ENCODE measurements at regions not wholly inside any gene's neighbourhood (a gene's known extent, or its start where the extent isn't known, plus 50 kb on each side); places are given as distances from the start of the nearest gene placed in this dataset.
A peak's percentile ranks its signal among the peaks of the same experiment; 100 is the strongest.

DNA sequence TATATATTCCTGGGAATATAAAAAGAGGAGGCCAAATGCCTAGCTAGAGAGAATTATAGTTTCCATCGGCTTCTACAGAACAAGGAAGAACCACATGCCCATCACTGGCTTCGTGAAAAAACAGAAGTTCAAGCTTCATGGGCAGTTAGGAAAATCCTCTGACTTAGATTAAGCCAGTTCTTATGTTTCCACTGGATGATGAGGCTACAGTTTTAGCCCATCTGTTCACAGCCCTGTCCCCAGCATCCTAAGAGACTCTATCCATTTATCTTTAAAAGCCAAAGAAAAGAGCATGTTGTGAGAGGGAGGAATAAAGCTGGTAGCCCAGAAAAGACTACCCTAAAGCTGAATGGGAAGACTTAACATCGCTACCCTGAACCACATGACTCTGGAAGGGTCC is 285.5 kb upstream of the WWC1 start:
- H3K27ac ChIP-seq: peak overlapping the region; percentile 65 to 78
- TF ChIP-seq, protein P1, sequence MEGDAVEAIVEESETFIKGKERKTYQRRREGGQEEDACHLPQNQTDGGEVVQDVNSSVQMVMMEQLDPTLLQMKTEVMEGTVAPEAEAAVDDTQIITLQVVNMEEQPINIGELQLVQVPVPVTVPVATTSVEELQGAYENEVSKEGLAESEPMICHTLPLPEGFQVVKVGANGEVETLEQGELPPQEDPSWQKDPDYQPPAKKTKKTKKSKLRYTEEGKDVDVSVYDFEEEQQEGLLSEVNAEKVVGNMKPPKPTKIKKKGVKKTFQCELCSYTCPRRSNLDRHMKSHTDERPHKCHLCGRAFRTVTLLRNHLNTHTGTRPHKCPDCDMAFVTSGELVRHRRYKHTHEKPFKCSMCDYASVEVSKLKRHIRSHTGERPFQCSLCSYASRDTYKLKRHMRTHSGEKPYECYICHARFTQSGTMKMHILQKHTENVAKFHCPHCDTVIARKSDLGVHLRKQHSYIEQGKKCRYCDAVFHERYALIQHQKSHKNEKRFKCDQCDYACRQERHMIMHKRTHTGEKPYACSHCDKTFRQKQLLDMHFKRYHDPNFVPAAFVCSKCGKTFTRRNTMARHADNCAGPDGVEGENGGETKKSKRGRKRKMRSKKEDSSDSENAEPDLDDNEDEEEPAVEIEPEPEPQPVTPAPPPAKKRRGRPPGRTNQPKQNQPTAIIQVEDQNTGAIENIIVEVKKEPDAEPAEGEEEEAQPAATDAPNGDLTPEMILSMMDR (IDR thresholded peaks at IDR 0.05): no peak
- H3K4me3 ChIP-seq: no peak overlapping the region
- no peaks in the 10 kb centered on the region for H3K4me1 ChIP-seq
- H3K9me3 ChIP-seq: no peaks in the 10 kb centered on the region
- DNase-seq (ENCODE audit: low spot score): no peak
- H3K27me3 ChIP-seq: no peaks in the 10 kb centered on the region
- H3K36me3 ChIP-seq: no peaks in the 10 kb centered on the region

DNA sequence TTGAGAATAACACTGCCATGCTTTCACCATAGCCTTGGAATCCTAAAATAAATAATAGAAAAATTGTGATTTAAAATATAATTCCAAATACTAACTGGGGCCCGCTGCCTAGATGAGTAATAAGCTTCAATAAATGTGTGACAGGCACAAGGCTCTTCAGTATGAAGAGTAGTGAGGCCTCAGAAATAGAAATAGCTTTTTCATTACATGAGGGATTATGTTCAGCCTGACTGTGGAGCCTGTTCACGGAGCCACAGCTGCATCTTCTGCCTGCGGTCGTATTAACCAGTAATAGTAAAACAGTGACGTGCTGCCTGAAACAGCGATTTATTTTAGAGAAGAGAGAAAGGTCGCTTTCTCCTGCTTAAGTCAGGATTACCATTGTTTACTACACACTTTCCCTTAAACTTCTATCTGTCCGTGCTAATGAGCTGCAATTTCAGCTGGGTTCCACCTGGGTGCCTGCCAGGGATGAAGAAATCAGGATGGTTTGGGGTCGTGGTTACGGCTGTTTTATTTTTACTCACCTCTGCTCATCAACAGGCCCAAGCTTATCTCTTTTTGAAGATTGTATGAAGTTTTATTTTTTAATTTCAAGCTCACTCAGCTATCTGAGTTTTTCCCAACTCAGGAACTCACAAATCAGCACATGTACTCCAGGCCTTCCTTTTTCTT is 284.9 kb upstream of the WWC1 start:
- H3K4me1 ChIP-seq: no peaks in the 10 kb centered on the region
- H3K27me3 ChIP-seq: no peaks in the 10 kb centered on the region
- TF ChIP-seq, protein P1 (IDR thresholded peaks at IDR 0.05): no peak
- H3K4me3 ChIP-seq: no peak overlapping the region
- no peaks in the 10 kb centered on the region for H3K9me3 ChIP-seq
- no peaks in the 10 kb centered on the region for H3K36me3 ChIP-seq
- H3K27ac ChIP-seq: peak overlapping the region; percentile 65 to 78
- no peak for DNase-seq (ENCODE audit: low spot score)

GRCh38 chr5:168007286-168007685 is 284.2 kb upstream of the WWC1 start:
- Histone ChIP-seq H3K27me3 (no peaks in the 10 kb centered on the region), H3K36me3 (no peaks in the 10 kb centered on the region), H3K4me1 (no peaks in the 10 kb centered on the region), H3K4me3 (no peak overlapping the region), H3K9me3 (no peaks in the 10 kb centered on the region), H3K27ac (peak overlapping the region; percentile 65 to 78)
- TF ChIP-seq, protein P1 (IDR thresholded peaks at IDR 0.05): no peak
- DNase-seq (ENCODE audit: low spot score): no peak

DNA sequence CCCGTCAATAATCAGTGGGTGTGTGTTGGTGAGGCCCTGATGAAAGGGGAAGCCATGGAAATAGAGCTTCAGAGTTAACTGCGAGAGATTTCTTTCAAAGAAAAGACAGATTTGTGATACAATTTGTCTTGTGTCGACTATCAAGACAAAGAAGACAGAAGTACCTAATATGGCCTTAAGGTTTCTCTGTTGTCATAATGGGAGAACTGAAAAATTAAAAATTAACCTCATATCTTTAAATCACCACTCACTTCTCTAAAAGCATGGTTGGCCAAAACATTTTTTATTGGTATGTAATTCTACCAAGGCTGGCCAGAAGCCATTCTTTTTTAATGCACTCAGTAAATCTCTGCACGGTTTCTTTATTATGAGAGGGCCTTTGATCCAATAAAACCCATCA is 282.9 kb upstream of the WWC1 start:
- Histone ChIP-seq H3K36me3 (no peaks in the 10 kb centered on the region), H3K4me1 (no peaks in the 10 kb centered on the region), H3K4me3 (no peak overlapping the region), H3K9me3 (no peaks in the 10 kb centered on the region), H3K27ac (no peak overlapping the region), H3K27me3 (no peaks in the 10 kb centered on the region)
- no peak for DNase-seq (ENCODE audit: low spot score)
- TF ChIP-seq, protein P1 (IDR thresholded peaks at IDR 0.05): no peak

DNA sequence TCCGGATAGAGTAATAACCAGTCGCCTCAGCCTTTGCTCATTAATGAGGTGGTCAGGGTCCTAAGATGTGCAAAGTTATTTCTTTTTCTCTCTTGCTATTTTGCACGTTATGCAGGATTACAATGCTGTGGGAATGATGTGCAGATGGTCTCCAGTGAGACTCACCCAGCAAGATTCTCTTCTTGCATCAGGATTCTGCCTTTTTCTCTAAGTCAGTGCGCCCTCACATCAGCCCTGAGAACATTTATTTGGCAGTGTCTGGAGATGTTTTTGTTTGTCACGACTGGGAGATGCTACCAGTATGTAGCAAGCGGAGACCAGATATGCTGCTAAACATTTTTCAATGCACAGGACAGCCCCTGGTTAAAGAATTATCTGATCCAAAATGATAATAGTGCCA is 280.3 kb upstream of the WWC1 start:
- Histone ChIP-seq H3K4me1 (no peaks in the 10 kb centered on the region), H3K36me3 (no peaks in the 10 kb centered on the region), H3K27ac (no peak overlapping the region), H3K27me3 (no peaks in the 10 kb centered on the region), H3K9me3 (no peaks in the 10 kb centered on the region), H3K4me3 (no peak overlapping the region)
- no peak for DNase-seq (ENCODE audit: low spot score)
- TF ChIP-seq, protein P1 (IDR thresholded peaks at IDR 0.05): no peak

DNA sequence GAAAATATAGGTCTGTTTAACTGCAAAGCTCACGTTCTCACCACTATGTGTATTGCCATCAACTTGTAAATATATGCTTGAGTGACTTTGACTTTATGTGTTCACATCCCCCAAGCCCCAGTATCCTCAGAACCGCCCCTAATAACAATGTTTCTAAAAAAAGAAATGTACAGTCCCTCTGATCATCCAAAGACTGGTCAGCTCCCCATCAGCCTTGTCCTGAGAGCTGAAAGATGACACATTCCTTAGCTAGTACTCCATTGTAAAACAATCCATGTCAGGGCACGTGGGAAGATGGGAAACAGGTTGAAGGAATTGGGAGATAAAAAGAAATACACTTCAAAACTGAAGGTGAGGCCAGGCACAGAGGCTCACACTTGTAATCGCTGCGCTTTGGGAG is 279.4 kb upstream of the WWC1 start:
- Histone ChIP-seq H3K9me3 (no peaks in the 10 kb centered on the region), H3K27me3 (no peaks in the 10 kb centered on the region), H3K36me3 (no peaks in the 10 kb centered on the region), H3K4me1 (no peaks in the 10 kb centered on the region), H3K27ac (no peak overlapping the region), H3K4me3 (no peak overlapping the region)
- TF ChIP-seq, protein P1 (IDR thresholded peaks at IDR 0.05): no peak
- DNase-seq (ENCODE audit: low spot score): no peak
